HG03571 (cell line): ENCODE measurements at regions not wholly inside any gene's neighbourhood (a gene's known extent, or its start where the extent isn't known, plus 50 kb on each side); places are given as distances from the start of the nearest gene placed in this dataset.

Experiments
- ATAC-seq: cut with Tn5 transposase; IDR thresholded peaks from one replicate; pipeline ENCODE4 v1.9.1; 2021; ENCODE audit not compliant: unreplicated experiment

DNA sequence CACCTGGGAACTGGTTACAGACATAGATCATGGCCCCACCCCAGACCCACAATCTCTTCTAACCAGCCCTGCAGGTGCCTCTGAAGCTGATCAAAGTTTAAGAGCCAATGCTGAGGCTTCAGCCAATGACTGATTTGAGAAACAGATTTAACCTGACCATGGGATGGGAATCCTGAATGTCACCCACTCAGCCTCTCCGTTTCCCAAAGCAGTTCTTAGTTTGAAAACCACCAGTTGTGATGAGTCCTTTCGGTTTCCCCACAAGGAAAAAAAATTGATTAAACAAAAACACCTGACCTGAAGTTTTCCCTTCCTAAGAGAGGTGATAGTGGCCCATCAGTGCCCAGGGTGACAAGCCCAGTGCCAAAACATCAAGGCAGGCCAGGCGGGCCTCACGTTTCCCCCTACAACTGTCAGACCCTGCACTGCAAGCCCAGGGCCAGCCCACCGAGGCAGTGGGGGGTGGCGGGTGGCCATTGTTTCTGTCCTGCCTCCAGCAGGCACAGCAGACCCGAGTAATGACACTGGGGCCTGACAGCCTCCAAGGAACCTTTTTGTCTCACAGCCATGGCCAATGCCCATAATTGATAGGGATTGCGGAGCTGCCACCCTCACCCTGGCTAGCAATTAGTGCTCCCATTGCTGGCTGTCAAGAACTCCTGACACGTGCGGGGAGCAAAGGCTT, 75.4 kb upstream of the ZMIZ1 start:
- no peak for ATAC-seq

DNA sequence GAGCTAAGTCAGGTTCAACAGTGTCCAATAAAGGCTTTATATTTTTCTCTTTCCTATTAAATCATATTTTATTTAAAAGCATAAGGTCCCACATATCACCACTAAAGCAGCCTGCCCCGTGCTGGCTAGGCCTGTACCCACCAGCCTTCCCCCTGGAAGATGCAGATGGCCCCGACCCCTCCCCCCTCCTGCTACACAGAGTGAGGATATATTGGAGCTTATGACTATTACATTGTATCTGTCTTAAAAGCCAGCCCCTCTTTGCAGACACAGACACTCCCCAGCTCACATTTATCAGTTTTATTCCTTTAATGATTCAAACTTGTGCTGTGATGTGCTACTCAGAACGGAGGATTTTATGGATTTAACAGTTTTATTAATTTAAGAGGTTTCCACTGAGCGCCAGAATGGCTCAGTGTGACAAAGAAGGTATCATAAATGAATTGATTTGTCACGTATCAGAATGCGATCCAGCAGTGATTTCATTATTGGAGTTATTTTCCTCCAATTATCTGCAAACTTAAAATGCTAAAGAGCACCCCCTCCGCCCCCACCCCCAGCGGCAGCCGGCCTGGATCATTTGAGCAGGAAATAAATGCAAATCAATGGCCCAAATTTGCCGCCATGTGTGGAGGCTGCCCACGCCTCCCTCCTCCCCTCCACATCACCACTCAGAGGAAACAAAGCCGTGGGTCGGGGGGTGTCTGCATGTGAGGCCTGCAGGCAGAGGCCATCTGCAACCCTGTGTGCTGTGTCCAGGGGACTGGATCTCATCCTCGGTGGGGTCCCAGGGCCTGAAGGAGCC, 72.6 kb upstream of the ZMIZ1 start:
- ATAC-seq = no peak

DNA sequence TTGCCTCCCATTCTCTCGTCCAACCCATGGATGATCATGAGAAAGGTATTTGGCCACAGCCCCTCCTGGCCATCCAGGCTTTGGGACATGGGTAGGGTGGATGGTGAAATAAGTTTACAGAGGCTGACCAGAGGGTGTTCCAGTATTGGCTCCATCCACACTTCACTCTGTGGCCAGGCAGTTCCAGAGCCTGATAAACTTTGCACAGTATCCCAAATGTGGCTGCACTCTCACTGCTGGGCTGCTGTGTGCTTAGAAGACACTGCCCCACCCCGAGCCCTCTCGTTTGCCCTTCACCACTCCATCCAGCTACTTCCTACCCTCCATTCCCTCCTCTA, 72.0 kb upstream of the ZMIZ1 start:
- no peak for ATAC-seq

DNA sequence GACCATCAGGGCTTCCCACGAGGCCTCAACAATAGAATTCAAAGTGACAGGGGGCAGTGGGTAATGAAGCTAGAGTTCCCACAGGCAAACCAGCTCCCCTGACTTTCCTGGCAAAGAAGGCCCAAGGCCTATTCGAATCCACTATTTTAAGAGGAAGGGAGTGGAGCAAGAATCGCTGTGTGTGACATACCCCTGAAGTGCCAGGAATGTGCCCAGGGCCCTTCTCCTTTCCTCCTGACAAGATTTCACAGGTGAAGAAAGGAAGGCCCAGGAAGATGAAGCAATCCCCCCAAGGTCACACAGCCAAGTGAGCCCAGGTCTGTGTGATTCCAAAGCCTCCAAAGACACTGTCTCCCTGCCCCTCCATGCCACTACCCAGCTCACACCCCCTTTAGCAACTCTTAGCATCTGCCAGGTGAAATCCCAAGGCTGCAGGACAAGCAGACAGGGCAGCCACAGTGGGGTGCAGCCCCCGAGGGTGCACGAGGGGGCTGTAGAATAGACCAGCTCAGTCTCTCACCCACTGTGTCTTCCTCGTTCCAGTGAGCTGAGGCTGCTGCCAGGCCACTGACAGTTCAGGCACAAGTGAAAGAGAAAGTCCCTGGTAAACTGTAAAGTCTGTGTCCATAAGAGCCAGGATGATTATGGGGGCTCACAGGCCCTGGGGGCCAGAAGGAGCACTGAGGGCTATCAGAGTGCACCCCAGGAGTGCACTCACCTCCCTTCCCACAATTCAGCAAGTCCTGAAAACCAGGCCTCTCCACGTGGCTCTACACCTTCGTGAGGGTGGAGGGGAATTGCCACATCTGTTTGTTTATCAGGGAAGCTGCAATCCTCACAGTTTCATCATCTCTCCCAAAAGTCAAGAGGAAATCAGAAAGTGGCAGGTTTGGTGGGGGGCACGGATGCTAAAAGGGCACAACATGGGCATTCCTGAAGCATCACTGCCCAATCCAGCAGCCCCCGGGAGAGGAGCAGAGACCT, 70.8 kb upstream of the ZMIZ1 start:
- ATAC-seq = no peak

DNA sequence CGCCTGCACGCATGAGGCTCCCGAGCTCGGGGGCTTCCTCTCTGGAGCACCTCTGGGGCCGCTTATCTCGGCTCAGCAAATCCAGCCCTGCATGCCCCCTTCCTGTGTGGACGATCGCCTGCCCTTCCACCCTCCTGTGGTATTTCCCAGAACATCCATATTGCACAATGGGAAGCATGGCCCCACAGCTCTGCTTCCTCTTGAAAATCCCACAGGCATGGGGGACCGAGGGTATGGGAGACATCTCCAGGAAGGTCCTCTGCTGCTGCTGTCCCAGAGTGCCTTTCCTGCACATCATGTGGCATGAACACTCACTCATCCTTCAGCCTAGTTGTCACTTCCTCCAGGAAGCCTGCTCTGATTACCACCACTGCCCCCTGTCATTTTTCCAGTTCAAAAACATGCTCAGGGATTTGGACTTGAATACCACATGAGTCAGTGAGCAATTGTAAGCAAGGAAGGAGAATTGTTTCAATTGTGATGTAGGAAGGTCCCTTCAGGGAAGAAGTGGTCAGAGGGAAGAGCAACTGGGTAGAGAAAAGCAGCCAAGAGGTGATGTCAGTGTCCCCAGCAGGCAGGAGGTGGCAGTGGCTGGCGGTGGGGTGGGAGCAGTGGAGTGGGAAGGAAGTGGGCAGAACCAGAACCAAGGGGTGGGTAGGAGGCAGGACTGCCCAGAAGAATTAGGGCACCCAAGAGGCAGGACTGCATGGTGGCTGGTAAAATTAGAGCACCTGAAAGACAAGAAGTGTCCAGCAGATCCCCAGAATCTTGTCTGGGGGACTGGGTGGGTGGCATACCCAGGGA, 67.5 kb upstream of the ZMIZ1 start:
- ATAC-seq = no peak

DNA sequence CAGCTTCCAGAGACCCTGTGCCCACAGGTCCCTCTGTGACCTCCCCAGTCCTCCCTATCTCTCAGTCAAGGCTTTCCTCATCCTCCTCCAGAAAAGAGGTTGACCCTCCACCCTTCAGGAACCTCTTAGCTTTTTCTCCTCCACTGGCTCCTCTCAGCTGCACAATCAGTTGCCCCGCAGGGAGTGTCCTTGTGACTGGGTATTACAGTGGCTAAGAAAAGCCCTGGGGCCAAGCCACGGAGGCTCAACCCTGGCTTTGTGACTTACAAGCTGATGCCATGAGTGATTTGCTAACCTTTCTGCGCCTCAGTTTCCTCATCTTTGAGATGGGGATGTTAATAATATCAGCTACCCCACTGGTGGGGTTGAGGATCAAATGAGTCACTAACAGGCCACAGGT, 66.4 kb upstream of the ZMIZ1 start:
- ATAC-seq = no peak

DNA sequence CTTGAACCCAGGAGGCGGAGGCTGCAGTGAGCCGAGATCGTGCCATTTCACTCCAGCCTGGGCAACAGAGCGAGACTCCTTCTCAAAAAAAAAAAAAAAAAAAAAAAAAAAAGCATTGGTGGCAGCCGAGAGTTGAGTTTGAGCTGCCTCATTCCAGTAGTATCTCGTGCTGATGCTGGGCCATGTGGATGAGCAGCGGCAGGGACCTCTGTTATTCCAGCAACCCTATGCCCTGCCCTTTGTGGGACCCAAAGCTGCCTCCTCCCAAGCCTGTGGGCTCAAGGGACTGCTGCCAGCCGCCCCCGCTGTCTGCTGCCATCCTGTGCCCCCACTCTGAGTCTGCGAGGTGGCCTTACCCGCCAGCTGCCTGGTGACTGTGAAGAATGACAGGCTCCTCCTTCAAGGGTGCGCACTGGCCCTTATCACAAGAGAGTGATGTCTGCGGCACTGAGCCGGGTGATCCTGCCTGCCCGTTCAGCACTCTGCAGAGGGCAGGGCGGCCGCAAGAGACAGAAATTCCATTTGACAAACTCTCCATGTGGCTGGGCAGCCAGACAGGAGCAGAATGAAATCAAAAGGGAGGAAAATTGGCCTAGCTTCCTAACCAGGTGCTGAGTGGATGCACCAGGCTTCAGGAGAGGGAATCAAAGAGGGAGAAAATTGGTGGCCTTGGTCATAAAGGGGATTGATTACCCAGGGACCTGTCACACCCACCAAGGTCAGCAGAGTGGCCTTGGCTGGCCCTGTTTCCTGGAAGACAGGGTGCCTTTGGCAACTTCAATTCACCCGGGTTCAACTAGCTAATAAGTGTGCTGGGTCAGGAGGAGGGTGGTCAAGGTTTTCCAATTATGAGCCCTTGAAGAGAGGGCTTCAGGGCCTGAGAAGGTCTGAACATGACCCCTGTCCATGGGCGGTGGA, 65.3 kb upstream of the ZMIZ1 start:
- ATAC-seq = no peak

DNA sequence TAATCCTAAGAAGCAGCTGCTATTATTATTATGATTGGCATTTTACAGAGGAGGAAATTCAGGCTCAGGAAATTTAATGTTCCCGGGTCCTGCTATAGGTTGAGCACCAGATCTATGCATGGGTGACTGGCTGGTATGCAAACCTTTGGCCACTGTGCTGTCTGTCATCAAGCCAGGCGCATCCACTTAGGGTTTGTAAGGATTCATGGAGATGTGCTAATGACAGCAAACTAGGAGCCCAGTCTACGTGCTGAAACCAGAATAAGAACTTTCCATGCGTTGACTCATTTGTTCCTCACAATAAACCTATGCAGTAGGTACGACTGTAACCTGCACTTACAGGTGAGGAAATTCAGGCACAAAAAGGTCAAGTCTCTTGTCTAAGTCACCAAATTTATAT, 64.5 kb upstream of the ZMIZ1 start:
- no peak for ATAC-seq

DNA sequence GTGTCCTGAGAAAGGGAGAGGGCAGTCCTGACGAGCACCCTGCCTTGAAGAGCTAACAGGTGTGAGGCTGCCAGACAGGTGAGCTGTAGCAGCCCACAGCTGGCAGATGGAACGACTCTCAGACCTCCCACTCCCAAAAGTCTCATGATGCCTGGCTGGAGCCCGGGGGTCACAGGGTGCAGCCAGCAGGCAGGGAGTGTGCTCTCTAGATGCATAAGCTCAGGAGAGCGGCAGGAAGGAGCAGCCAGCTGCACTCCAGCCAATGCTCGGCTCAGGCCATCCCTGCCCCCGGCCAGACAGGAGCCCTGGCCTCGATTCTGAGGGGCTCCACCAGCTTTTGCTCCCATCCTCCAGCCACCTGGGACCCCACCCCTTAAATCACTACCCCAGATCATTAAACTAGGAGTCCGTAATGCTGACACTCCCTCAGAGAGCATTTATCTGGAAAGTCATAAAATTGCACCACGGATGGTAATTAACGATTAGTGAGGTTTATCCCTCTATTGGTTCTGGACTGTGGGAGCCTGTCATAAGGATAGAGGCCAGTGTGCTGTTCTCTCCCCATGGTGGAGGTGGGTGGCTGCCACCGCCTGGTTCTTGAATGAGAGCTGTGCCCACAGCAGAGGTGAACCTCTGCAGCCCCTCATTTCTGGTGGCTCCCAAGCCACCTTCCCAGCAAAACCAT, 63.5 kb upstream of the ZMIZ1 start:
- ATAC-seq = no peak

DNA sequence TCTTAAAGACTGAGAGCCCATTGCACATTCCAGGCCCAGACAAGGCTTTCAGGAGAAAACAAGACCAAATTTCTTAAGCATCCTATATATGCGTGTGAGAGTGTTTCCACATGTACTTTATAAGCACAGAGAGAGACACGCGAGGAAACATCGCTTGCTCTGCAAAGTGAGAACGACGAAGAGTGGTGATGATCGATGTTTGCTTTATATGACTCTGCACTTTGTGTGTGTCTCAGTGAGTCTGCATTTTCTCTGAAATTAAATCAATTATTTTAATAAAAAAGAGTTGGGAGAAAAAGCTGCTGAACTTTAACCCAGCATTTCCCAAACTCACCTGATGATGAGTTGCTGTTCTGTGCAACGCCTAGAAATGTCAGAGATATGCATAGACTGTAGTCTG, 61.7 kb upstream of the ZMIZ1 start:
- no peak for ATAC-seq

DNA sequence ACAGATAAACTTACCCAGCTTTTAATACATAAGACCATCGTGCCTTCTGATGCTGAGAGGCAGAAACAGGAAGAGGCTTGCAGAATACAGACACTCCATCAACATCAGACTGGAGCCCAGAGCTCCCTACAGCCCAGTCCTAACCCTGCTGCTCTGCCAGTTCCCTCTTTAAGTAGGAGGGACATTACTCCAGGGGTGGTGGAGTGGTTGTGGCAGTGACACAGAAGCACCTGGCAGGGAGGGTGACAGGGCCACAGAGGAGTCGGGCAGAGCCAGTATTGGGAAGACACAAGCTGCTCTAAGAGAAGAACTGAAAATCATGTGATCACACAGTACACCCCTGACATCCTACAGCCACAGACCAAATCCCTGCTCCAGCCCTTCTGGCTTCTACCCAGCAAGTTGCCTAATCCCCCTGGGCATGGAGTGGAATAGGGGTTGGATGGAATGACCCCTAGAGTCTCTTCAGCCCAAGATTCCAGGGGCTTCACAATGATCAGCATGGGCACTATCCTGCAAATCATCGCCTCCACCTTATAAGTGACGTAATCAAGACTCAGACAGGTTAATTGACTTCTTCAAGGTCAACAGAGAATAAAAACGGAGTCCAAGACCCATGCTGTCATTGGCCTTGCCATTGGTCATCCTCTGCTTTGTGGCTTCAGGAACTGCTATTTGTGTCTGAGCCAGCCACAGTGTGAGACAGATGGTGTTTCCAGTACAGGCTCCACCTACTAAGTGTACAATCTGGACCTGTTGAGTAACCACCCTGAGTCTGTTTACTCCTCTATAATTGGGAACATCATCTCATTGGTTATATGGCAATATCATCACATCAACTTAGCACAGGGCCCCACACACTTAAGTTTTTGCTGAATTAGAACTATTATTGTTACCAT, 61.1 kb upstream of the ZMIZ1 start:
- ATAC-seq = no peak

DNA sequence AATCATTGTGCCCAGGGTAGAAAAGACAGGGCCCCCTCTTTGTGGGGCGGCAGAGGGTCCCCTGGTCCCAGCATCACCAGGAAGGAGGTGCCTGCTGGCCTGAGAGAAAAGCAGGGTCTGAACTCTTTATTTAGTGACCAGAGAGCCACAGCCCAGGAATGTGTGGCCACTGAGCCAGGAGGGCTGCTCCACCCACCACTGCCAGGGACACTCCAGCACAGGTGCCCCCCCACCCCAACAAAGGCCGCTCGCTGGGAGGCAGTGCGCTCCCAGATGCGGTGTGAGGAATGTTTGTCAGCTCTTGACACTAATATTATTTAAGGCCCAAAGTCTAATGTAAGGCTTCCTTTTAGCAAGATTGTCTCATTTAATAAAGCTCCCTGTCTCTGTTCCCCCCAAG, 59.6 kb upstream of the ZMIZ1 start:
- ATAC-seq = no peak

DNA sequence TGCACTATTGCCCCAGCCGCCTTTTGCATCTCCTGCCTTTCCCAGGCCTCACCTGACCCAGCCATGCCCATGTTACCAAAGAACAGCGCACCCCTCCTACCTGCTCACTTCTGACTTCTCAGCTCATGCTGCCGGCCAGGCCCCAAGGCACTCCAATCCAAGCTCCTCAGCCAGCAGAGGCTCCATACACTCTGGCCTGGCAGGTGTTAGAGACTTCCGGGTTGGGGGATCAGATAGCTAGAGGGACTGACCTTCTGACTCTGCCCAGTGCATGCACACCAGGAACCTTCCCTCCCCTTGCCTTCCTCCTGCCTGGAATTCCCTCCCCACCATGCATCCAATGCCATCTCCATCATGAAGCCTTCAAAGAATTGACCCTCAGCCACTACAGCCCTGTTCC, 56.2 kb upstream of the ZMIZ1 start:
- ATAC-seq = no peak

DNA sequence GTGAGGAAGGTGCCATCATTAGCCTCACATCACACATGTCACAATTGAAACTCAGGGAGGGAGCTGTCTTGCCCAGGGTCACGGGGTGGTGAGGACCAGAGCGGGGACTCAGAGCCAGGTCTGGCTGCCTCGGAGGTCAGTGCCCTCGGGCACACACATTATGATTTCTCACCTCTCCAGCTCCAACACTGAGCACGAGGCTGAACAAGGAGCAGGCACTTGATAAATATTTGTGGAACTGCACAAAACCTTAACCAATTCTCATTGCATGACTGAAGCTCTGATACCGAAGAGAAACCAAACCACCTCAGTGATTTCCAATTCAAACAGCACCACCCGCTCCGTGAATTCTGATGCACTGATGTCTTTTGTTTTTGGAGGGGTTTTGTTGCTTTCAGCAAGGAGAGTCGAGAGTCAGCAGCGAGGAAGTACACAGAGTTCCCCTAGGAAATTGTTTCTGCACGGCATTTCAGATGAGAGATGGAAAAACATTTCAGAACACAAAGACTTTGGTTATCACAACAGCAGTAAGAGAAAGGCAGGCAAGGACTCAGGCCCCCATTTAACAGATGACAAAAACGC, 55.3 kb upstream of the ZMIZ1 start:
- ATAC-seq = no peak

DNA sequence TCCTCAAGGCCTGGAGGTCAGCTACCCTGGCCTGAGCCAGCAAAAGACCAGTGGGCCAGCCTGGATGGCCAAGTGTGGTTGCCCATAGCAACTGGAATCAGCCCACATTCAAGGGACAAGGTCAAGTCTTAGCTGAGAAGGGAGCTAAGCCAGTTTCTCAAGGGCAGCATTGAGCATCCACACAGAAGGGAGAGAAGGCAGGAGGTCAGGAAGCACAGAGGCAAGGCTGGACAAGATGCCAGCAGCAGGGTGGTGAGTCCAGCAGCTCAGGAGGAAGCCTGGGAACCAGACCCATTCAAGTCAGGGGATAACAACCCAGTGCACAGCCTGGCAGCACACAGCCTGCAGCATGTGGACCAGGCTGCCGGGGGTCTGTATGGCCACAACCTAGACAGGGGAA, 54.0 kb upstream of the ZMIZ1 start:
- ATAC-seq = no peak

DNA sequence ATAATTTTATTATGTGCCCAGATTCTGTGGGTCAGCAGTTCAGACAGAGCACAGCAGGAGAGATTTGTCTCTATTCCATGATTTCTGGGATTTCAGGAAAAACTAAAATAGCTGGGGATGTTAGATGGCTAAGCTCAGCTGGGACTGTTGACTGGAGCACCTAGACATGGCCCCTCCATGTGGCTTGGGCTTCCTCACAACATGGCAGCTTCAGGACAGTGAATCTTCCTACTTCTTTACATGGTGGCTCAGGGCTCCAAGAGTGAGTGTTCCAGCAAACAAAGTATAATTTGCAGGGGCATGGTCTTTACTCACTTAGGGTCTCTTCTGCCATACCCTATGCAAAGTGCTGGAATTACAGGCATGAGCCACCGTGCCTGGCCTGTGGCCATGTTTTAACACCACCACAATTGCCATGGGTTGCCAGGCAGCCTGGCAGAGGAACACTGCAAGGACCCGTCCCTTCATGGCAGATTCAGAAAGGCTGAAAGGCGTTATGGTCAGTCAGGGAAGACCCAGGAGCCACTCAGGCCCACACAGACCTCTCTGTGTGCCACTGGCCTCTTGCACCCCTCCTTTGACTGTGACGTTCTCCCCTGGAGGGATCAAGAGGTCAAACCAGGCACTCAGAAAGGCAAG, 50.8 kb upstream of the ZMIZ1 start:
- no peak for ATAC-seq

DNA sequence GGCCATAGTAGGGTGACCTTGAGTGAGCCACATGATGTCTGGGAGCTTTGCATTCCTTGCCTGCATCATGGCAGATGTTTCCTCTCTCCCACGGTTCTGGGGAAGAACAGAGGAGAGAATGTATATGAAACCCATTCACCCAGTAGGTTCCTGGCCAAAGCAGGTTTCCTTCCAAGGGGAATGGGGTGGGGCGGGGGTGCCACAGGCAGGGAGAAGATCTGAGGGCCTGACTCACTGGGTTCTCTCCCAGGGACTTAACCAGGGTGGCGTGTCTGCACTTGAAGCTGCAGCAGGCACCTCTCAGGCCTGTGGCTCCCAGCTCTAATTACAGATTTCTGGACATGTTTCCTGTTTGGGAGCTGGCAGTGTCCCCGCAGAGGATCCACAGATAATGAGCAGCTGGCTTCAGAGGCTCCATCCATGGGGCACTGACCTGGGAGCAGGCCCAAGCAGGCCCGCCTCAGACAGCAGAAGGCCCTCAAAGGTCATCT, 50.2 kb upstream of the ZMIZ1 start:
- no peak for ATAC-seq
